OCI-LY1 (cell line): ENCODE measurements at regions not wholly inside any gene's neighbourhood (a gene's known extent, or its start where the extent isn't known, plus 50 kb on each side); places are given as distances from the start of the nearest gene placed in this dataset.

ENCODE experiments used
- H2AFZ ChIP-seq: fragments of 200-600 bp; sonication (generic), shearing (Covaris generic); 2 replicates; pipeline ENCODE4 v1.6.0; 2014; ENCODE audit warnings: antibody characterized with exemption, mild to moderate bottlenecking, low read length
- H3F3A ChIP-seq: fragments of 200-600 bp; sonication (generic), shearing (Covaris generic); 2 replicates; pipeline ENCODE4 v1.6.0; 2014; ENCODE audit warnings: mild to moderate bottlenecking, antibody characterized with exemption, low read length, moderate library complexity; ENCODE audit not compliant: insufficient read depth
- H3K27ac ChIP-seq: fragments of 200-600 bp; sonication (generic); 2 replicates; pipeline ENCODE4 v1.5.1; 2014; ENCODE audit warnings: low read length, mixed run types, mild to moderate bottlenecking, low read depth; ENCODE audit not compliant: poor library complexity, severe bottlenecking
- H3K27me3 ChIP-seq: fragments of 200-600 bp; sonication (generic); 2 replicates; pipeline ENCODE4 v1.6.0; 2014; ENCODE audit warnings: antibody characterized with exemption, mild to moderate bottlenecking, low read length, moderate library complexity; ENCODE audit not compliant: insufficient read depth
- H3K36me3 ChIP-seq: fragments of 200-600 bp; sonication (generic); 2 replicates; pipeline ENCODE4 v1.6.1; 2014; ENCODE audit warnings: mild to moderate bottlenecking, antibody characterized with exemption, low read length, moderate library complexity, mixed read lengths; ENCODE audit not compliant: insufficient read depth
- H3K4me1 ChIP-seq: fragments of 200-600 bp; sonication (generic); 2 replicates; pipeline ENCODE4 v1.5.1; 2014; ENCODE audit warnings: mild to moderate bottlenecking, low read length, moderate library complexity; ENCODE audit not compliant: insufficient read depth, severe bottlenecking
- H3K4me2 ChIP-seq: fragments of 200-600 bp; sonication (generic), shearing (Covaris generic); 2 replicates; pipeline ENCODE4 v1.6.1; 2014; ENCODE audit warnings: low read length
- H3K4me3 ChIP-seq: fragments of 200-600 bp; sonication (generic); 2 replicates; pipeline ENCODE4 v1.5.1; 2014; ENCODE audit warnings: low read length, low read depth, mild to moderate bottlenecking, mixed read lengths; ENCODE audit not compliant: poor library complexity, severe bottlenecking
- H3K79me2 ChIP-seq: fragments of 200-600 bp; shearing (Covaris generic); 2 replicates; pipeline ENCODE4 v1.6.1; 2016; ENCODE audit warnings: mixed run types, low read length, mixed read lengths; ENCODE audit not compliant: insufficient read depth
- H3K9ac ChIP-seq: fragments of 200-600 bp; sonication (generic), shearing (Covaris generic); 2 replicates; pipeline ENCODE4 v1.6.1; 2014; ENCODE audit warnings: mild to moderate bottlenecking, low read length, mixed read lengths
- H3K9me2 ChIP-seq: fragments of 200-600 bp; sonication (generic), shearing (Covaris generic); 2 replicates; pipeline ENCODE4 v1.6.1; 2014; ENCODE audit warnings: low read depth, mild to moderate bottlenecking, low read length, mixed read lengths
- H3K9me3 ChIP-seq: fragments of 200-600 bp; shearing (Covaris generic); 2 replicates; pipeline ENCODE4 v1.6.1; 2014; ENCODE audit warnings: low read length, mixed read lengths
- H4K20me1 ChIP-seq: fragments of 200-600 bp; sonication (generic), shearing (Covaris generic); 2 replicates; pipeline ENCODE4 v1.6.0; 2016; ENCODE audit warnings: mild to moderate bottlenecking, low read length; ENCODE audit not compliant: insufficient read depth
- CTCF ChIP-seq: fragments of 200-600 bp; sonication (generic), shearing (Covaris generic); IDR thresholded peaks from 2 replicates; pipeline ENCODE4 v1.5.1; 2017; ENCODE audit warnings: mild to moderate bottlenecking, antibody characterized with exemption, low read length, moderate library complexity, mixed read lengths
- EZH2 ChIP-seq: fragments of 200-600 bp; sonication (generic), shearing (Covaris generic); IDR thresholded peaks from 2 replicates; pipeline ENCODE4 v1.8.0; 2017; ENCODE audit warnings: borderline replicate concordance, mixed run types, mild to moderate bottlenecking, antibody characterized with exemption, low read length, moderate library complexity, mixed read lengths

- Histone ChIP-seq H3K9ac (no peak overlapping the region), H3K36me3 (no peaks in the 10 kb centered on the region), H3K9me3 (no peaks in the 10 kb centered on the region), H3K4me1 (no peaks in the 10 kb centered on the region), H3K4me2 (no peak overlapping the region), H3K4me3 (no peak overlapping the region), H3F3A (no peaks in the 10 kb centered on the region), H3K27ac (no peak overlapping the region), H2AFZ (no peak overlapping the region), H4K20me1 (no peaks in the 10 kb centered on the region), H3K27me3 (peaks cover 7% of the 10 kb centered on the region; the same call in 1 of the 2 replicates), H3K9me2 (no peaks in the 10 kb centered on the region), H3K79me2 (no peaks in the 10 kb centered on the region)
- no peak for TF ChIP-seq EZH2
- no peak for TF ChIP-seq CTCF
Observed at GRCh38 chr14:55964821-55965220, 153.4 kb upstream of the PELI2 start.

GRCh38 chr14:55965851-55966250, 152.4 kb upstream of the PELI2 start:
- TF ChIP-seq CTCF: no peak
- TF ChIP-seq EZH2: no peak
- Histone ChIP-seq H3K9me2 (no peaks in the 10 kb centered on the region), H3K27ac (no peak overlapping the region), H3K4me3 (no peak overlapping the region), H3F3A (no peaks in the 10 kb centered on the region), H3K9ac (no peak overlapping the region), H3K4me2 (no peak overlapping the region), H3K36me3 (no peaks in the 10 kb centered on the region), H3K9me3 (no peaks in the 10 kb centered on the region), H3K79me2 (no peaks in the 10 kb centered on the region), H2AFZ (no peak overlapping the region), H3K4me1 (no peaks in the 10 kb centered on the region), H4K20me1 (no peaks in the 10 kb centered on the region), H3K27me3 (peaks cover 7% of the 10 kb centered on the region; the same call in 1 of the 2 replicates)

GRCh38 chr14:55968741-55969140, 149.5 kb upstream of the PELI2 start:
- Histone ChIP-seq H3F3A (no peaks in the 10 kb centered on the region), H3K9me2 (no peaks in the 10 kb centered on the region), H3K9ac (no peak overlapping the region), H3K79me2 (no peaks in the 10 kb centered on the region), H3K36me3 (no peaks in the 10 kb centered on the region), H3K27me3 (peaks cover 7% of the 10 kb centered on the region; the same call in 1 of the 2 replicates), H3K4me2 (no peak overlapping the region), H3K4me1 (no peaks in the 10 kb centered on the region), H3K9me3 (no peaks in the 10 kb centered on the region), H2AFZ (no peak overlapping the region), H3K4me3 (no peak overlapping the region), H4K20me1 (no peaks in the 10 kb centered on the region), H3K27ac (no peak overlapping the region)
- no peak for TF ChIP-seq CTCF
